H1 (cell line): ENCODE measurements at regions not wholly inside any gene's neighbourhood (a gene's known extent, or its start where the extent isn't known, plus 50 kb on each side); places are given as distances from the start of the nearest gene placed in this dataset.

ENCODE experiments used
- CTCF ChIA-PET: fragments of 300-600 bp; sonication (Branson Sonifier 250); formaldehyde crosslinking; loops from one replicate; lab custom pipeline; 2021; ENCODE audit not compliant: partially characterized antibody; lab: Charles Lee
- POLR2A ChIA-PET: fragments of 300-600 bp; sonication (Branson Sonifier 250); formaldehyde crosslinking; loops from one replicate; lab custom pipeline; 2021; ENCODE audit warnings: inconsistent platforms; ENCODE audit not compliant: partially characterized antibody; lab: Charles Lee
- DNase-seq, 2 experiments: peaks; one replicate each; pipeline versions ENCODE4 v3.0.0 to v3.0.0-alpha.2; 2010 to 2022; ENCODE audit warnings: low spot score in 2 of 2, low read depth in 1 of 2, mixed read lengths in 1 of 2
- FAIRE-seq: peaks from 2 replicates; lab custom pipeline; 2011; peaks lifted over from hg19 to GRCh38; lab: Jason Lieb, UNC
- H2AFZ ChIP-seq: 2 replicates; pipeline ENCODE4 v1.8.1; 2012; ENCODE audit warnings: low read length, inconsistent platforms
- H2AK5ac ChIP-seq: 2 replicates; pipeline ENCODE4 v1.6.1; 2013; ENCODE audit warnings: low read depth, low read length
- H2BK120ac ChIP-seq: replicated peaks from 2 replicates; pipeline ENCODE3; 2013; ENCODE audit warnings: low read depth, low read length, inconsistent platforms
- H2BK12ac ChIP-seq: 2 replicates; pipeline ENCODE4 v1.6.1; 2013; ENCODE audit warnings: low read depth, low read length
- H2BK15ac ChIP-seq: 2 replicates; pipeline ENCODE4 v1.6.1; 2013; ENCODE audit warnings: low read length
- H2BK20ac ChIP-seq: 2 replicates; pipeline ENCODE4 v1.6.1; 2013; ENCODE audit warnings: low read length
- H2BK5ac ChIP-seq: 2 replicates; pipeline ENCODE4 v1.6.1; 2013; ENCODE audit warnings: low read depth, low read length
- H3K14ac ChIP-seq: 2 replicates; pipeline ENCODE4 v1.6.1; 2013; ENCODE audit warnings: inconsistent platforms; ENCODE audit not compliant: insufficient read length
- H3K18ac ChIP-seq: 2 replicates; pipeline ENCODE4 v1.6.1; 2013; ENCODE audit warnings: low read length; ENCODE audit errors: extremely low read depth
- H3K23ac ChIP-seq: 2 replicates; pipeline ENCODE4 v1.6.1; 2013; ENCODE audit warnings: inconsistent platforms; ENCODE audit not compliant: insufficient read length
- H3K23me2 ChIP-seq: 2 replicates; pipeline ENCODE4 v1.6.1; 2013; ENCODE audit warnings: low read depth, low read length
- H3K27ac ChIP-seq: 2 replicates; pipeline ENCODE4 v1.6.1; 2011; ENCODE audit warnings: low read depth, low read length, inconsistent platforms
- H3K27me3 ChIP-seq, 4 experiments: replicated peaks in 1 of 4; 1 replicate in 1 of 4; 2 replicates in 3 of 4; pipeline versions ENCODE4 v1.6.1 to v1.8.1; 2011 to 2013; ENCODE audit warnings: low read length in 3 of 4, mild to moderate bottlenecking in 3 of 4, inconsistent platforms in 2 of 4, mixed read lengths in 2 of 4, moderate library complexity in 1 of 4; ENCODE audit not compliant: control insufficient read depth in 3 of 4, insufficient read depth in 3 of 4; ENCODE audit errors: extremely low read depth in 1 of 4
- H3K36me3 ChIP-seq, 4 experiments: 2 replicates each; pipeline versions ENCODE4 v1.6.1 to v1.8.1; 2011 to 2013; ENCODE audit warnings: mild to moderate bottlenecking in 4 of 4, low read length in 3 of 4, moderate library complexity in 2 of 4, control low read depth in 1 of 4, inconsistent platforms in 1 of 4; ENCODE audit not compliant: insufficient read depth in 4 of 4, control insufficient read depth in 2 of 4
- H3K4ac ChIP-seq: replicated peaks from 2 replicates; pipeline ENCODE3; 2013; ENCODE audit warnings: low read length, low read depth, mixed read lengths, inconsistent platforms; ENCODE audit not compliant: insufficient read length
- H3K4me1 ChIP-seq, 4 experiments: replicated peaks in 1 of 4; 1 replicate in 1 of 4; 2 replicates in 3 of 4; pipeline versions ENCODE4 v1.6.1 to v1.8.1; 2011 to 2013; ENCODE audit warnings: low read length in 3 of 4, inconsistent platforms in 2 of 4, mixed read lengths in 1 of 4; ENCODE audit not compliant: insufficient read depth in 4 of 4, control insufficient read depth in 3 of 4
- H3K4me2 ChIP-seq, 2 experiments: 2 replicates each; pipeline versions ENCODE4 v1.6.1 to v1.8.1; 2011 to 2013; ENCODE audit warnings: low read depth in 2 of 2, low read length in 2 of 2, control low read depth in 1 of 2, inconsistent platforms in 1 of 2, mild to moderate bottlenecking in 1 of 2; ENCODE audit not compliant: insufficient read depth in 1 of 2
- H3K4me3 ChIP-seq, 4 experiments: fragments of 200-600, 300-600 bp in 1 of 4; sonication (generic), shearing (Covaris generic), sonication (Bioruptor Twin) in 1 of 4; 2 replicates each; pipeline versions ENCODE4 v1.5.1 to v1.8.1; 2011 to 2016; ENCODE audit warnings: low read length in 4 of 4, low read depth in 3 of 4, control low read depth in 2 of 4, inconsistent platforms in 2 of 4, mild to moderate bottlenecking in 2 of 4, mixed read lengths in 1 of 4, moderate library complexity in 1 of 4; ENCODE audit not compliant: insufficient read depth in 2 of 4; ENCODE audit errors: extremely low read depth in 1 of 4
- H3K56ac ChIP-seq: replicated peaks from 2 replicates; pipeline ENCODE3; 2013; ENCODE audit warnings: low read depth, mild to moderate bottlenecking, mixed read lengths, low read length, inconsistent platforms; ENCODE audit not compliant: insufficient read length
- H3K79me1 ChIP-seq: 2 replicates; pipeline ENCODE4 v1.6.1; 2013; ENCODE audit warnings: low read depth, low read length, control low read depth
- H3K79me2 ChIP-seq, 2 experiments: 2 replicates each; pipeline versions ENCODE4 v1.6.1 to v1.8.1; 2012 to 2013; ENCODE audit warnings: low read length in 2 of 2, mild to moderate bottlenecking in 2 of 2, inconsistent platforms in 1 of 2; ENCODE audit not compliant: insufficient read depth in 2 of 2, control insufficient read depth in 1 of 2
- H3K9ac ChIP-seq, 4 experiments: replicated peaks in 1 of 4; 1 replicate in 1 of 4; 2 replicates in 3 of 4; pipeline versions ENCODE4 v1.6.1 to v1.8.1; 2011 to 2013; ENCODE audit warnings: low read depth in 3 of 4, low read length in 3 of 4, control low read depth in 2 of 4, mild to moderate bottlenecking in 2 of 4, moderate library complexity in 2 of 4, inconsistent platforms in 1 of 4; ENCODE audit errors: extremely low read depth in 1 of 4
- H3K9me3 ChIP-seq, 2 experiments: 2 replicates each; pipeline versions ENCODE4 v1.6.1 to v1.8.1; 2012 to 2013; ENCODE audit warnings: mild to moderate bottlenecking in 2 of 2, moderate library complexity in 2 of 2, control low read depth in 1 of 2, inconsistent platforms in 1 of 2, low read depth in 1 of 2, low read length in 1 of 2, mixed read lengths in 1 of 2; ENCODE audit not compliant: insufficient read depth in 2 of 2
- H4K20me1 ChIP-seq, 2 experiments: replicated peaks in 1 of 2; 2 replicates each; pipeline versions ENCODE3 to v1.8.1; 2011 to 2013; ENCODE audit warnings: inconsistent platforms in 2 of 2, low read length in 2 of 2, mild to moderate bottlenecking in 1 of 2; ENCODE audit not compliant: insufficient read depth in 2 of 2, control insufficient read depth in 1 of 2
- H4K5ac ChIP-seq: 2 replicates; pipeline ENCODE4 v1.6.1; 2013; ENCODE audit warnings: low read length, low read depth, mixed read lengths, inconsistent platforms; ENCODE audit not compliant: insufficient read length
- H4K8ac ChIP-seq: 2 replicates; pipeline ENCODE4 v1.8.0; 2013; ENCODE audit warnings: mild to moderate bottlenecking, moderate library complexity, low read length, inconsistent platforms; ENCODE audit not compliant: insufficient read depth; ENCODE audit errors: extremely low read depth
- H4K91ac ChIP-seq: replicated peaks from 2 replicates; pipeline ENCODE3; 2013; ENCODE audit warnings: low read length, mixed read lengths, inconsistent platforms; ENCODE audit not compliant: insufficient read length
- BACH1 ChIP-seq: IDR thresholded peaks from 2 replicates; pipeline ENCODE4 v1.6.1; 2012; ENCODE audit warnings: low read length, improper control_type of control experiment
- WGBS, 2 experiments: shearing (Covaris generic) in 1 of 2; methylation state at CpG; one replicate each; pipeline versions ENCODE4 v1.1.6 to v1.1.7; 2013 to 2015; ENCODE audit warnings: low lambda C conversion rate in 2 of 2, mixed read lengths in 2 of 2, inconsistent platforms in 1 of 2, low coverage in 1 of 2, missing lambda C conversion rate in 1 of 2; ENCODE audit not compliant: insufficient replicate concordance in 2 of 2, insufficient coverage in 1 of 2, insufficient read length in 1 of 2; ENCODE audit errors: extremely low coverage in 1 of 2, missing lambda C conversion rate in 1 of 2; 5-methylcytosine and 5-hydroxymethylcytosine counted together

DNA sequence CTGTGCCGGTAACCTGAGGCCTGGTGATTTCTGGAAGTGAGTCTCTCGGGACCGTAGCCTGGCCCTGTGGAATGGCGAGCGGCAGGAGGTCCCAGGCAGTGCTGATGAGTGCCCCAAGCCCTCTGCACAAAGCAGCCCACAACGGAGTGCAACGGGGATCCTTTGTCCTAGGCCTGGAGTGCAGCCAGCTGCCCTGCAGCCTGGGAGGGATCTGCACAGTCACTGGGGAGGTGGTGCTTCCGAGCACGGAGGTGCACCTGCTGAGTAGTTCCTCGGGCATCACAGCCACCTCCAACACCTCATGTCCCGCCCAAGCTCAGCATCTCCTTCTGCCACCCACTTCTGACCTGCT, 162.8 kb upstream of the ZMIZ1 start:
- DNase-seq (peak in 1 of 2 experiments; percentile 48), FAIRE-seq (no peak)
- Histone ChIP-seq H4K20me1 (peaks cover 0 to 4% of the 10 kb centered on the region in 2 experiments), H3K4ac (no peak overlapping the region), H4K91ac (peak overlapping the region; percentile 70), H3K56ac (no peak overlapping the region), H3K79me2 (no peaks in the 10 kb centered on the region), H2BK5ac (no peak overlapping the region), H3K79me1 (no peaks in the 10 kb centered on the region), H3K23ac (no peak overlapping the region), H3K23me2 (peaks cover 10% of the 10 kb centered on the region; the same call in 1 of the 2 replicates), H2AFZ (no peak overlapping the region), H3K4me3 (no peak overlapping the region), H3K4me1 (peaks cover 0 to 7% (median 4%) of the 10 kb centered on the region in 4 experiments; a peak in 4 of 7 replicates), H2BK15ac (0 out of 2 replicates have a peak overlapping the region, but pooled peaks have one; percentile 23), H4K5ac (no peak overlapping the region), H2BK12ac (no peak overlapping the region), H3K14ac (no peak overlapping the region), H3K9me3 (no peaks in the 10 kb centered on the region), H3K4me2 (no peak overlapping the region; a peak in 1 of 4 replicates), H4K8ac (no peak overlapping the region), H3K9ac (no peak overlapping the region), H3K36me3 (no peaks in the 10 kb centered on the region), H2BK120ac (no peak overlapping the region), H3K27me3 (peaks cover 0 to 2% (median 0%) of the 10 kb centered on the region in 4 experiments; a peak in 2 of 7 replicates), H2BK20ac (no peak overlapping the region), H2AK5ac (no peak overlapping the region), H3K18ac (no peak overlapping the region), H3K27ac (no peak overlapping the region)
- CTCF ChIA-PET = interaction anchor here (0.7 to 1.6 kb wide), 5 partner anchors 10 to 289 kb away, joined by 3 to 6 read pairs (median 3); no protein-coding TSS in a partner anchor
- 75% methylated on average over 10 of the region's 11 CpGs; no CpG with 5 or more reads in 1 of the 2 experiments for WGBS, 2 experiments
- POLR2A ChIA-PET = no interaction called here
- no peak for TF ChIP-seq BACH1
